ENCODE measurements at regions not wholly inside any gene's neighbourhood (a gene's known extent, or its start where the extent isn't known, plus 50 kb on each side); places are given as distances from the start of the nearest gene placed in this dataset.

DNA sequence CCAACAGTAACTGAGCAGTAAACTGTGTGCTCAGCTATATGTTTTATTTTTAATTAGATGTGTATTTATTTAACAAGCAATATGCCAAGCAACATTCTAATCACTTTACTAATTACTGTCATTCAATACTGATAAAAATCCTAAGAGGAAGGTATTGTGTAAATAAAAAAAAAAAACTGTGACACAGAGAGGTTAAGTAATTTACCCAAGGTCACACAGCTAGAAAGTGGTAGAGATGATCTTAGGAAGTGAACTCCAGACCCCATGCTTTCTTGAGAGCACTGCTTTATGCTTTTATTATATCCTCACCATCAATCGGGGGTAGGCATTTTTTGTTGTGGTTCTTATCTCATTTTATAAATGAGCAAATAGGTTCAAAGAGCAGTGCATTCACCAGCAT, 417.1 kb downstream of the RAB28 start:
- ATAC-seq (ENCODE audit: low FRiP score in 2 of 2) (no peak), DNase-seq (no peak)
- H3K36me3 ChIP-seq: no peaks in the 10 kb centered on the region
- 86 to 88% methylated on average over 1 of the region's 1 CpG for WGBS, 2 donors
- no peaks in the 10 kb centered on the region for H3K27me3 ChIP-seq
- no peaks in the 10 kb centered on the region for H3K9me3 ChIP-seq
- H3K4me1 ChIP-seq: no peaks in the 10 kb centered on the region
- no peak overlapping the region for H3K4me3 ChIP-seq
- no peak for TF ChIP-seq POLR2A (IDR thresholded peaks at IDR 0.05)
- TF ChIP-seq EP300 (IDR thresholded peaks at IDR 0.05): no peak
- no peak for TF ChIP-seq POLR2AphosphoS5 (IDR thresholded peaks at IDR 0.05)
- TF ChIP-seq, protein P1, sequence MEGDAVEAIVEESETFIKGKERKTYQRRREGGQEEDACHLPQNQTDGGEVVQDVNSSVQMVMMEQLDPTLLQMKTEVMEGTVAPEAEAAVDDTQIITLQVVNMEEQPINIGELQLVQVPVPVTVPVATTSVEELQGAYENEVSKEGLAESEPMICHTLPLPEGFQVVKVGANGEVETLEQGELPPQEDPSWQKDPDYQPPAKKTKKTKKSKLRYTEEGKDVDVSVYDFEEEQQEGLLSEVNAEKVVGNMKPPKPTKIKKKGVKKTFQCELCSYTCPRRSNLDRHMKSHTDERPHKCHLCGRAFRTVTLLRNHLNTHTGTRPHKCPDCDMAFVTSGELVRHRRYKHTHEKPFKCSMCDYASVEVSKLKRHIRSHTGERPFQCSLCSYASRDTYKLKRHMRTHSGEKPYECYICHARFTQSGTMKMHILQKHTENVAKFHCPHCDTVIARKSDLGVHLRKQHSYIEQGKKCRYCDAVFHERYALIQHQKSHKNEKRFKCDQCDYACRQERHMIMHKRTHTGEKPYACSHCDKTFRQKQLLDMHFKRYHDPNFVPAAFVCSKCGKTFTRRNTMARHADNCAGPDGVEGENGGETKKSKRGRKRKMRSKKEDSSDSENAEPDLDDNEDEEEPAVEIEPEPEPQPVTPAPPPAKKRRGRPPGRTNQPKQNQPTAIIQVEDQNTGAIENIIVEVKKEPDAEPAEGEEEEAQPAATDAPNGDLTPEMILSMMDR (IDR thresholded peaks at IDR 0.05): no peak
- H3K27ac ChIP-seq: no peak overlapping the region

GRCh38 chr4:13059019-13059418, 425.1 kb downstream of the RAB28 start:
- 47 to 52% methylated on average over 4 of the region's 4 CpGs for WGBS, 2 donors
- Histone ChIP-seq H3K4me1 (no peaks in the 10 kb centered on the region), H3K27ac (no peak overlapping the region), H3K27me3 (no peaks in the 10 kb centered on the region), H3K9me3 (no peaks in the 10 kb centered on the region), H3K36me3 (no peaks in the 10 kb centered on the region), H3K4me3 (no peak overlapping the region)
- TF ChIP-seq POLR2AphosphoS5 (IDR thresholded peaks at IDR 0.05): no peak
- no peak for TF ChIP-seq EP300 (IDR thresholded peaks at IDR 0.05)
- no peak for TF ChIP-seq POLR2A (IDR thresholded peaks at IDR 0.05)
- TF ChIP-seq, protein P1 (IDR thresholded peaks at IDR 0.05): no peak
- ATAC-seq (ENCODE audit: low FRiP score in 2 of 2) (no peak), DNase-seq (no peak)

- Histone ChIP-seq H3K36me3 (no peaks in the 10 kb centered on the region), H3K4me3 (no peak overlapping the region), H3K9me3 (no peaks in the 10 kb centered on the region), H3K27me3 (no peaks in the 10 kb centered on the region), H3K27ac (no peak overlapping the region), H3K4me1 (no peaks in the 10 kb centered on the region)
- DNase-seq (no peak), ATAC-seq (ENCODE audit: low FRiP score in 2 of 2) (peak in 1 of 2 donors; percentile 59)
- 83 to 85% methylated on average over 4 of the region's 4 CpGs for WGBS, 2 donors
- TF ChIP-seq EP300 (IDR thresholded peaks at IDR 0.05): no peak
- TF ChIP-seq POLR2AphosphoS5 (IDR thresholded peaks at IDR 0.05): no peak
- TF ChIP-seq, protein P1 (IDR thresholded peaks at IDR 0.05): no peak
- no peak for TF ChIP-seq POLR2A (IDR thresholded peaks at IDR 0.05)
Observed at GRCh38 chr4:13056630-13057189, 427.4 kb downstream of the RAB28 start.

DNA sequence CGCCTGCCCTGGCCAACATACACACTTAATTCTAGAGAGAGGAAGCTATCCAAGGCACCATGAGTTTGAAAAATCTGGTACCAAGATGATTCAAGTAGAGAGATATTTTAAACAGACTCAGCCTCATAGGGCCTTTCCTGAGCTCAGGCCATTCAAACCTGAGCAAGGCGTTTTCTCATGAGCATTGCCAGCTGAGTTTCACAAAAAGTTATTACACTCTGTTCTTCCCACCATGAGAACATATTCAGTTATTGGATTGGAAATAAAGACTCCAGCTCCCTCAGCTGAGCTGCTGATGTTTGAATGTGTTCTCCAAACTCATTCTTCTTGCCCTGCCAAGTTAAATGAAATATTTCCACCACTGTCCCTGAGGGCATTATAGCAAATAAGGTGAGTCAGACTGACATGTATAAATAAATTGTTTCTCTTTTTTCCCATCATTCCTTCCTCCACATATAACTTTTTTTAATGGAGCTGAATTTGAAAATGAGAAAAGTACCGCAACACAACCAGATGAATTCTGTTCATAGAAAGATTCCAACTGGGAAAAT, 429.6 kb downstream of the RAB28 start:
- DNase-seq: no peak
- Histone ChIP-seq H3K27ac (no peak overlapping the region), H3K36me3 (no peaks in the 10 kb centered on the region), H3K4me1 (no peaks in the 10 kb centered on the region), H3K27me3 (no peaks in the 10 kb centered on the region), H3K9me3 (no peaks in the 10 kb centered on the region), H3K4me3 (no peak overlapping the region)
- no peak for TF ChIP-seq POLR2AphosphoS5 (IDR thresholded peaks at IDR 0.05)
- TF ChIP-seq, protein P1 (IDR thresholded peaks at IDR 0.05): no peak
- TF ChIP-seq EP300 (IDR thresholded peaks at IDR 0.05): no peak
- TF ChIP-seq POLR2A (IDR thresholded peaks at IDR 0.05): no peak
- peak in 1 of 2 donors; percentile 47 for ATAC-seq (ENCODE audit: low FRiP score in 2 of 2)
- 90 to 95% methylated on average over 3 of the region's 3 CpGs for WGBS, 2 donors

DNA sequence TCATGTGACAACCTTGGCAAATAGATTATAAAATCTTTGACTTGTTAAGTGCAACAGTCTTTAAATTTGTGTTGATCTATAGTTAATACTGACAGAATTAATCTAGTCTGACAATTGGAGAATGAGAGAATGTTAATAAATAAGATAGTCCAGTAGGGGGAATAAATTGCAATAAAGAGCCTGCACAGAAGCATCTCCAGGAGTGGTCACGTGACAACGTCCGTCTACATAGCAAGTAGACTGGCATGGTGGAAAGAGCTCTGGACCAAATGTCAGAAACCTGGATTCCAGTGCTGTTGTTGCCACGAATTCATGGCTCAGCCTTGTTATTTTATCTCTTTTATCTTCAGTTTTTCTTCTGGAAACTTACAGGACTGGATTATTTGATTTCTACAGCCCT, 436.5 kb downstream of the RAB28 start:
- 80 to 83% methylated on average over 4 of the region's 4 CpGs for WGBS, 2 donors
- Histone ChIP-seq H3K9me3 (peaks cover 0 to 3% (median 0%) of the 10 kb centered on the region in 4 donors), H3K4me1 (no peaks in the 10 kb centered on the region), H3K4me3 (no peak overlapping the region), H3K27me3 (no peaks in the 10 kb centered on the region), H3K36me3 (no peaks in the 10 kb centered on the region), H3K27ac (no peak overlapping the region)
- DNase-seq: no peak
- ATAC-seq (ENCODE audit: low FRiP score in 2 of 2): no peak
- TF ChIP-seq POLR2A (IDR thresholded peaks at IDR 0.05): no peak
- TF ChIP-seq, protein P1 (IDR thresholded peaks at IDR 0.05): no peak
- no peak for TF ChIP-seq POLR2AphosphoS5 (IDR thresholded peaks at IDR 0.05)
- TF ChIP-seq EP300 (IDR thresholded peaks at IDR 0.05): no peak
